ENCODE measurements at regions not wholly inside any gene's neighbourhood (a gene's known extent, or its start where the extent isn't known, plus 50 kb on each side); places are given as distances from the start of the nearest gene placed in this dataset.

DNA sequence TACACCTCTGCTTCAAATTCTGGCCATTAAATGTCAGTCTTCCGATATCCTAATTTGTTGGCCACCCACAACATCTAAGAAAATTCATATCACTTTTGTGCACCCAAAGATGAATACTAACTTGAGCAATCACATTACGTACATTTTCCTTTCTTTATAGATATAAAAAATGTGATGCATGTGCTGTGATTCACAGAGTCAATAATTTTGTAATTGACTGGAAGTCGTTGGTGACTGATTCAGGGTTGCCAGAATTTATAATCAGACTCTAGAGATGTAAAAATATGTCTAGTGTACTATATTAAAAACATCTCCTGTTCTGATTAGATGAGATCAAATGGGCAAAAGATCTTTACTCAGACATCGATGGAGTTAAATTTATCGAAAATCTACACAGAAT, 150.0 kb upstream of the KCTD3 start:
- TF ChIP-seq, protein P1, sequence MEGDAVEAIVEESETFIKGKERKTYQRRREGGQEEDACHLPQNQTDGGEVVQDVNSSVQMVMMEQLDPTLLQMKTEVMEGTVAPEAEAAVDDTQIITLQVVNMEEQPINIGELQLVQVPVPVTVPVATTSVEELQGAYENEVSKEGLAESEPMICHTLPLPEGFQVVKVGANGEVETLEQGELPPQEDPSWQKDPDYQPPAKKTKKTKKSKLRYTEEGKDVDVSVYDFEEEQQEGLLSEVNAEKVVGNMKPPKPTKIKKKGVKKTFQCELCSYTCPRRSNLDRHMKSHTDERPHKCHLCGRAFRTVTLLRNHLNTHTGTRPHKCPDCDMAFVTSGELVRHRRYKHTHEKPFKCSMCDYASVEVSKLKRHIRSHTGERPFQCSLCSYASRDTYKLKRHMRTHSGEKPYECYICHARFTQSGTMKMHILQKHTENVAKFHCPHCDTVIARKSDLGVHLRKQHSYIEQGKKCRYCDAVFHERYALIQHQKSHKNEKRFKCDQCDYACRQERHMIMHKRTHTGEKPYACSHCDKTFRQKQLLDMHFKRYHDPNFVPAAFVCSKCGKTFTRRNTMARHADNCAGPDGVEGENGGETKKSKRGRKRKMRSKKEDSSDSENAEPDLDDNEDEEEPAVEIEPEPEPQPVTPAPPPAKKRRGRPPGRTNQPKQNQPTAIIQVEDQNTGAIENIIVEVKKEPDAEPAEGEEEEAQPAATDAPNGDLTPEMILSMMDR (conservative IDR thresholded peaks at IDR 0.05; ENCODE audit: low read depth, low read length), result no peak
- TF ChIP-seq RFX5 (IDR thresholded peaks at IDR 0.05; ENCODE audit: low read depth, low read length), result no peak
- TF ChIP-seq POLR2A (IDR thresholded peaks at IDR 0.05; ENCODE audit: low read depth, low read length), result no peak
- TF ChIP-seq NFE2L2 (IDR thresholded peaks at IDR 0.05; ENCODE audit: low read depth, low read length), result no peak
- no peak for TF ChIP-seq CHD1 (IDR thresholded peaks at IDR 0.05; ENCODE audit: low read depth, low read length)
- no peak for TF ChIP-seq RAD21 (IDR thresholded peaks at IDR 0.05; ENCODE audit: low read length)

Data from IMR-90 (cell line).